T-helper 17 cell (primary cell): ENCODE measurements at regions not wholly inside any gene's neighbourhood (a gene's known extent, or its start where the extent isn't known, plus 50 kb on each side); places are given as distances from the start of the nearest gene placed in this dataset.

Experiments used
- ATAC-seq: fragments of 150-1000 bp; cut with Tn5 transposase; 2 replicates; pipeline ENCODE4 v1.10.0; 2021; ENCODE audit warnings: mild to moderate bottlenecking, moderate library complexity
- DNase-seq, 3 donors: peaks; one replicate each; pipeline versions ENCODE4 v3.0.0 to v3.0.0-alpha.2; 2020 to 2021
- H3K9me3 ChIP-seq: one replicate; pipeline ENCODE4 v1.7.0; 2013; ENCODE audit warnings: low read length, mild to moderate bottlenecking; ENCODE audit not compliant: control insufficient read depth, poor library complexity, severe bottlenecking
- H3K27ac Mint-ChIP-seq: one replicate; pipeline ENCODE4 v1.8.0; 2022; ENCODE audit warnings: mild to moderate bottlenecking, moderate library complexity, mixed read lengths
- H3K27me3 Mint-ChIP-seq: one replicate; pipeline ENCODE4 v1.8.0; 2022; ENCODE audit warnings: mixed read lengths
- H3K36me3 Mint-ChIP-seq: one replicate; pipeline ENCODE4 v1.8.0; 2022; ENCODE audit warnings: low read depth, mixed read lengths
- H3K4me1 Mint-ChIP-seq: one replicate; pipeline ENCODE4 v1.8.0; 2022; ENCODE audit warnings: mild to moderate bottlenecking, mixed read lengths
- H3K4me3 Mint-ChIP-seq: one replicate; pipeline ENCODE4 v1.8.0; 2022; ENCODE audit warnings: mild to moderate bottlenecking, moderate library complexity, mixed read lengths

- Mint-ChIP-seq H3K4me1 (peaks cover 9% of the 10 kb centered on the region), H3K36me3 (no peaks in the 10 kb centered on the region), H3K4me3 (no peak overlapping the region), H3K27ac (no peak overlapping the region), H3K27me3 (peaks cover 29% of the 10 kb centered on the region)
- H3K9me3 ChIP-seq, result no peaks in the 10 kb centered on the region
- ATAC-seq (no peak), DNase-seq (no peak)
Measured at GRCh38 chr10:62453274-62453673, 79.1 kb downstream of the ZNF365 start.

- Mint-ChIP-seq H3K27me3 (peaks cover 22% of the 10 kb centered on the region), H3K4me3 (no peak overlapping the region), H3K36me3 (no peaks in the 10 kb centered on the region), H3K4me1 (peaks cover 9% of the 10 kb centered on the region), H3K27ac (no peak overlapping the region)
- DNase-seq (no peak), ATAC-seq (no peak)
- H3K9me3 ChIP-seq, result no peaks in the 10 kb centered on the region
Measured at GRCh38 chr10:62454687-62455397, 80.7 kb downstream of the ZNF365 start.

GRCh38 chr10:62456611-62457101 is 82.5 kb downstream of the ZNF365 start:
- Mint-ChIP-seq H3K36me3 (no peaks in the 10 kb centered on the region), H3K27ac (no peak overlapping the region), H3K4me3 (no peak overlapping the region), H3K27me3 (peaks cover 8% of the 10 kb centered on the region), H3K4me1 (peaks cover 7% of the 10 kb centered on the region)
- H3K9me3 ChIP-seq, result no peaks in the 10 kb centered on the region
- ATAC-seq (peak; percentile 60), DNase-seq (no peak)

GRCh38 chr10:62457196-62457595 is 83.0 kb downstream of the ZNF365 start:
- H3K9me3 ChIP-seq, result no peaks in the 10 kb centered on the region
- peaks cover 7% of the 10 kb centered on the region for H3K27me3 Mint-ChIP-seq
- ATAC-seq, result no peak
- no peak overlapping the region for H3K4me3 Mint-ChIP-seq
- no peak for DNase-seq
- H3K36me3 Mint-ChIP-seq, result no peaks in the 10 kb centered on the region
- peaks cover 7% of the 10 kb centered on the region for H3K4me1 Mint-ChIP-seq
- H3K27ac Mint-ChIP-seq, result no peak overlapping the region

GRCh38 chr10:62457598-62457997 is 83.4 kb downstream of the ZNF365 start:
- no peaks in the 10 kb centered on the region for H3K9me3 ChIP-seq
- Mint-ChIP-seq H3K36me3 (no peaks in the 10 kb centered on the region), H3K4me3 (no peak overlapping the region), H3K27me3 (peaks cover 5% of the 10 kb centered on the region), H3K27ac (no peak overlapping the region), H3K4me1 (peaks cover 7% of the 10 kb centered on the region)
- DNase-seq, result no peak
- no peak for ATAC-seq

GRCh38 chr10:62459072-62459471 is 84.9 kb downstream of the ZNF365 start:
- ATAC-seq (no peak), DNase-seq (no peak)
- Mint-ChIP-seq H3K27ac (no peak overlapping the region), H3K4me1 (peaks cover 7% of the 10 kb centered on the region), H3K27me3 (peaks cover 5% of the 10 kb centered on the region), H3K4me3 (no peak overlapping the region), H3K36me3 (no peaks in the 10 kb centered on the region)
- H3K9me3 ChIP-seq, result no peaks in the 10 kb centered on the region

GRCh38 chr10:62459500-62459899 is 85.3 kb downstream of the ZNF365 start:
- H3K27ac Mint-ChIP-seq, result no peak overlapping the region
- no peaks in the 10 kb centered on the region for H3K9me3 ChIP-seq
- no peak for ATAC-seq

GRCh38 chr10:62460393-62460792 is 86.2 kb downstream of the ZNF365 start:
- Mint-ChIP-seq H3K36me3 (no peaks in the 10 kb centered on the region), H3K27me3 (peaks cover 5% of the 10 kb centered on the region), H3K4me3 (no peak overlapping the region), H3K4me1 (peaks cover 7% of the 10 kb centered on the region), H3K27ac (no peak overlapping the region)
- ATAC-seq (no peak), DNase-seq (no peak)
- no peaks in the 10 kb centered on the region for H3K9me3 ChIP-seq

More at GRCh38 chr10:62459500-62459899, 85.3 kb downstream of the ZNF365 start:
- peaks cover 5% of the 10 kb centered on the region for H3K27me3 Mint-ChIP-seq
- no peak for DNase-seq
- H3K4me1 Mint-ChIP-seq, result peaks cover 7% of the 10 kb centered on the region
- H3K36me3 Mint-ChIP-seq, result no peaks in the 10 kb centered on the region
- H3K4me3 Mint-ChIP-seq, result no peak overlapping the region

- no peak for ATAC-seq
- H3K4me3 Mint-ChIP-seq, result no peak overlapping the region
Measured at GRCh38 chr10:62461120-62461519, 87.0 kb downstream of the ZNF365 start.

GRCh38 chr10:62462461-62462860 is 88.3 kb downstream of the ZNF365 start:
- H3K4me3 Mint-ChIP-seq, result no peak overlapping the region
- ATAC-seq, result no peak
- H3K27ac Mint-ChIP-seq, result no peak overlapping the region
- no peak for DNase-seq
- peaks cover 5% of the 10 kb centered on the region for H3K27me3 Mint-ChIP-seq
- H3K4me1 Mint-ChIP-seq, result peaks cover 2% of the 10 kb centered on the region
- H3K9me3 ChIP-seq, result no peaks in the 10 kb centered on the region
- no peaks in the 10 kb centered on the region for H3K36me3 Mint-ChIP-seq

More at GRCh38 chr10:62461120-62461519, 87.0 kb downstream of the ZNF365 start:
- DNase-seq, result no peak
- H3K27me3 Mint-ChIP-seq, result peaks cover 5% of the 10 kb centered on the region
- H3K27ac Mint-ChIP-seq, result no peak overlapping the region
- H3K9me3 ChIP-seq, result no peaks in the 10 kb centered on the region
- H3K4me1 Mint-ChIP-seq, result peaks cover 7% of the 10 kb centered on the region
- no peaks in the 10 kb centered on the region for H3K36me3 Mint-ChIP-seq

GRCh38 chr10:62463364-62463763 is 89.2 kb downstream of the ZNF365 start:
- no peak overlapping the region for H3K4me3 Mint-ChIP-seq
- no peaks in the 10 kb centered on the region for H3K36me3 Mint-ChIP-seq
- no peak overlapping the region for H3K27ac Mint-ChIP-seq
- no peak for DNase-seq
- H3K9me3 ChIP-seq, result no peaks in the 10 kb centered on the region
- H3K4me1 Mint-ChIP-seq, result no peaks in the 10 kb centered on the region
- no peak for ATAC-seq
- H3K27me3 Mint-ChIP-seq, result peaks cover 5% of the 10 kb centered on the region

- no peaks in the 10 kb centered on the region for H3K4me1 Mint-ChIP-seq
- DNase-seq, result no peak
- H3K4me3 Mint-ChIP-seq, result no peak overlapping the region
Measured at GRCh38 chr10:62464308-62464707, 90.1 kb downstream of the ZNF365 start.

GRCh38 chr10:62466590-62466989 is 92.4 kb downstream of the ZNF365 start:
- H3K4me3 Mint-ChIP-seq, result no peak overlapping the region
- H3K27me3 Mint-ChIP-seq, result peaks cover 5% of the 10 kb centered on the region
- DNase-seq (no peak), ATAC-seq (no peak)
- H3K9me3 ChIP-seq, result no peaks in the 10 kb centered on the region
- H3K4me1 Mint-ChIP-seq, result no peaks in the 10 kb centered on the region
- H3K36me3 Mint-ChIP-seq, result no peaks in the 10 kb centered on the region
- no peak overlapping the region for H3K27ac Mint-ChIP-seq

More at GRCh38 chr10:62464308-62464707, 90.1 kb downstream of the ZNF365 start:
- Mint-ChIP-seq H3K36me3 (no peaks in the 10 kb centered on the region), H3K27me3 (peaks cover 5% of the 10 kb centered on the region), H3K27ac (no peak overlapping the region)
- no peaks in the 10 kb centered on the region for H3K9me3 ChIP-seq
- no peak for ATAC-seq

- Mint-ChIP-seq H3K36me3 (no peaks in the 10 kb centered on the region), H3K27me3 (peaks cover 5% of the 10 kb centered on the region), H3K27ac (no peak overlapping the region), H3K4me3 (no peak overlapping the region), H3K4me1 (no peaks in the 10 kb centered on the region)
- DNase-seq (no peak), ATAC-seq (no peak)
- H3K9me3 ChIP-seq, result no peaks in the 10 kb centered on the region
Measured at GRCh38 chr10:62467527-62467926, 93.4 kb downstream of the ZNF365 start.
